Fibroblast of mammary gland (primary cell): ENCODE measurements at regions not wholly inside any gene's neighbourhood (a gene's known extent, or its start where the extent isn't known, plus 50 kb on each side); places are given as distances from the start of the nearest gene placed in this dataset.

Experiments
- DNase-seq: peaks from one replicate; pipeline ENCODE4 v3.0.0-alpha.2; 2010; ENCODE audit warnings: low read depth
- H3K4me3 ChIP-seq: 2 replicates; pipeline ENCODE4 v1.5.1; 2011; ENCODE audit warnings: low read depth, mild to moderate bottlenecking, low read length, moderate library complexity; ENCODE audit not compliant: control insufficient read depth
- CTCF ChIP-seq: conservative IDR thresholded peaks from 2 replicates; pipeline ENCODE4 v1.5.1; 2011; ENCODE audit warnings: low read depth, low read length, inconsistent platforms; ENCODE audit not compliant: control insufficient read depth, insufficient read depth

GRCh38 chr1:221431068-221431651 lies 310.7 kb downstream of the DUSP10 start:
- TF ChIP-seq CTCF: peak; percentile 44
- peak; percentile 67 for DNase-seq
- H3K4me3 ChIP-seq: no peak overlapping the region

GRCh38 chr1:221431961-221432360 lies 309.9 kb downstream of the DUSP10 start:
- no peak for TF ChIP-seq CTCF
- H3K4me3 ChIP-seq: no peak overlapping the region
- no peak for DNase-seq

GRCh38 chr1:221435504-221435904 lies 306.4 kb downstream of the DUSP10 start:
- peak; percentile 97 for TF ChIP-seq CTCF
- H3K4me3 ChIP-seq: no peak overlapping the region
- peak; percentile 78 for DNase-seq

- TF ChIP-seq CTCF: no peak
- no peak for DNase-seq
- H3K4me3 ChIP-seq: no peak overlapping the region
Measured at GRCh38 chr1:221437171-221437570, 304.7 kb downstream of the DUSP10 start.

- no peak overlapping the region for H3K4me3 ChIP-seq
- DNase-seq: peak; percentile 78
- TF ChIP-seq CTCF: no peak
Measured at GRCh38 chr1:221437926-221438325, 304.0 kb downstream of the DUSP10 start.

- no peak for TF ChIP-seq CTCF
- no peak overlapping the region for H3K4me3 ChIP-seq
- DNase-seq: peak; percentile 93
Measured at GRCh38 chr1:221439008-221439746, 302.7 kb downstream of the DUSP10 start.
